ENCODE measurements at regions not wholly inside any gene's neighbourhood (a gene's known extent, or its start where the extent isn't known, plus 50 kb on each side); places are given as distances from the start of the nearest gene placed in this dataset.

- no peaks in the 10 kb centered on the region for H3F3A ChIP-seq (ENCODE audit: insufficient read depth, low read length, poor library complexity, severe bottlenecking)
- H3K79me2 ChIP-seq (replicated peaks; ENCODE audit: insufficient read depth, low read length) = no peaks in the 10 kb centered on the region
- H4K20me1 ChIP-seq (ENCODE audit: insufficient read depth) = no peaks in the 10 kb centered on the region
- TF ChIP-seq, protein P1, sequence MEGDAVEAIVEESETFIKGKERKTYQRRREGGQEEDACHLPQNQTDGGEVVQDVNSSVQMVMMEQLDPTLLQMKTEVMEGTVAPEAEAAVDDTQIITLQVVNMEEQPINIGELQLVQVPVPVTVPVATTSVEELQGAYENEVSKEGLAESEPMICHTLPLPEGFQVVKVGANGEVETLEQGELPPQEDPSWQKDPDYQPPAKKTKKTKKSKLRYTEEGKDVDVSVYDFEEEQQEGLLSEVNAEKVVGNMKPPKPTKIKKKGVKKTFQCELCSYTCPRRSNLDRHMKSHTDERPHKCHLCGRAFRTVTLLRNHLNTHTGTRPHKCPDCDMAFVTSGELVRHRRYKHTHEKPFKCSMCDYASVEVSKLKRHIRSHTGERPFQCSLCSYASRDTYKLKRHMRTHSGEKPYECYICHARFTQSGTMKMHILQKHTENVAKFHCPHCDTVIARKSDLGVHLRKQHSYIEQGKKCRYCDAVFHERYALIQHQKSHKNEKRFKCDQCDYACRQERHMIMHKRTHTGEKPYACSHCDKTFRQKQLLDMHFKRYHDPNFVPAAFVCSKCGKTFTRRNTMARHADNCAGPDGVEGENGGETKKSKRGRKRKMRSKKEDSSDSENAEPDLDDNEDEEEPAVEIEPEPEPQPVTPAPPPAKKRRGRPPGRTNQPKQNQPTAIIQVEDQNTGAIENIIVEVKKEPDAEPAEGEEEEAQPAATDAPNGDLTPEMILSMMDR (IDR thresholded peaks at IDR 0.05; ENCODE audit: poor library complexity, severe bottlenecking) = no peak
- TF ChIP-seq SMC3 (conservative IDR thresholded peaks at IDR 0.05; ENCODE audit: poor library complexity) (no peak), EZH2 (IDR thresholded peaks at IDR 0.05; ENCODE audit: borderline replicate concordance, insufficient read depth, low read length, poor library complexity, severe bottlenecking) (no peak), MXI1 (conservative IDR thresholded peaks at IDR 0.05; ENCODE audit: poor library complexity, severe bottlenecking) (no peak), EP300 (conservative IDR thresholded peaks at IDR 0.05; ENCODE audit: poor library complexity, severe bottlenecking) (no peak), POLR2AphosphoS5 (IDR thresholded peaks at IDR 0.05) (no peak), RAD21 (conservative IDR thresholded peaks at IDR 0.05) (no peak), REST (IDR thresholded peaks at IDR 0.05; ENCODE audit: borderline replicate concordance) (no peak), TAF1 (IDR thresholded peaks at IDR 0.05; ENCODE audit: low read depth) (no peak)
- no peaks in the 10 kb centered on the region for H3K9me2 ChIP-seq (ENCODE audit: insufficient read depth, low read length)
- no peak overlapping the region for H3K27ac ChIP-seq (ENCODE audit: low read length)
- H2AFZ ChIP-seq (ENCODE audit: low read depth, low read length) = no peak overlapping the region
- no peaks in the 10 kb centered on the region for H3K36me3 ChIP-seq (ENCODE audit: insufficient read depth, low read length)
- H3K9me3 ChIP-seq (ENCODE audit: low read length) = no peaks in the 10 kb centered on the region
- H3K27me3 ChIP-seq (ENCODE audit: insufficient read depth, low read depth, low read length) = no peaks in the 10 kb centered on the region
- no peak overlapping the region for H3K4me2 ChIP-seq (ENCODE audit: low read length)
- no peak overlapping the region for H3K9ac ChIP-seq (ENCODE audit: low read length)
- no peak overlapping the region for H3K4me3 ChIP-seq (ENCODE audit: low read length)
Observed at GRCh38 chr18:46319783-46320182, 215.6 kb downstream of the HAUS1 start.

GRCh38 chr18:46320297-46320696, 216.1 kb downstream of the HAUS1 start:
- H3K4me3 ChIP-seq (ENCODE audit: low read length) = no peak overlapping the region
- H3K36me3 ChIP-seq (ENCODE audit: insufficient read depth, low read length) = no peaks in the 10 kb centered on the region
- H2AFZ ChIP-seq (ENCODE audit: low read depth, low read length) = no peak overlapping the region
- H3K27me3 ChIP-seq (ENCODE audit: insufficient read depth, low read depth, low read length) = no peaks in the 10 kb centered on the region
- no peaks in the 10 kb centered on the region for H4K20me1 ChIP-seq (ENCODE audit: insufficient read depth)
- H3F3A ChIP-seq (ENCODE audit: insufficient read depth, low read length, poor library complexity, severe bottlenecking) = no peaks in the 10 kb centered on the region
- no peak overlapping the region for H3K27ac ChIP-seq (ENCODE audit: low read length)
- no peaks in the 10 kb centered on the region for H3K9me3 ChIP-seq (ENCODE audit: low read length)
- no peaks in the 10 kb centered on the region for H3K79me2 ChIP-seq (replicated peaks; ENCODE audit: insufficient read depth, low read length)
- no peak overlapping the region for H3K4me2 ChIP-seq (ENCODE audit: low read length)
- TF ChIP-seq, protein P1 (IDR thresholded peaks at IDR 0.05; ENCODE audit: poor library complexity, severe bottlenecking) = no peak
- TF ChIP-seq RAD21 (conservative IDR thresholded peaks at IDR 0.05) (no peak), EP300 (conservative IDR thresholded peaks at IDR 0.05; ENCODE audit: poor library complexity, severe bottlenecking) (no peak), TAF1 (IDR thresholded peaks at IDR 0.05; ENCODE audit: low read depth) (no peak), POLR2AphosphoS5 (IDR thresholded peaks at IDR 0.05) (no peak)
- H3K9me2 ChIP-seq (ENCODE audit: insufficient read depth, low read length) = no peaks in the 10 kb centered on the region
- H3K9ac ChIP-seq (ENCODE audit: low read length) = no peak overlapping the region

Measured in neural cell (in vitro differentiated cells).